A549 (cell line): ENCODE measurements at regions not wholly inside any gene's neighbourhood (a gene's known extent, or its start where the extent isn't known, plus 50 kb on each side); places are given as distances from the start of the nearest gene placed in this dataset.

ENCODE experiments used
- ATAC-seq, 2 experiments: fragments of 200-7000 bp in 1 of 2; fragments of >200 bp in 1 of 2; cut with Nextera tagmentation in 1 of 2; cut with Tn5 transposase in 1 of 2; 3 replicates each; pipeline versions ENCODE4 v1.8.0 to v1.9.1; 2018 to 2020; ENCODE audit warnings: mild to moderate bottlenecking in 1 of 2, moderate library complexity in 1 of 2
- CTCF ChIA-PET: fragments of 300-600 bp; sonication (Branson Sonifier 250); formaldehyde crosslinking; extraction: SDS; loops from one replicate; lab custom pipeline; 2021; ENCODE audit warnings: antibody characterized with exemption, inconsistent platforms; lab: Yijun Ruan, JAX
- POLR2A ChIA-PET: fragments of 350-600 bp; formaldehyde crosslinking; extraction: SDS; loops from one replicate; lab custom pipeline; 2021; ENCODE audit warnings: antibody characterized with exemption, inconsistent platforms; lab: Yijun Ruan, JAX
- DNase-seq, 2 experiments: peaks; one replicate each; pipeline versions ENCODE4 v3.0.0 to v3.0.0-alpha.2; 2011 to 2016; ENCODE audit warnings: low read depth in 1 of 2, low spot score in 1 of 2
- FAIRE-seq: peaks from 2 replicates; lab custom pipeline; 2011; peaks lifted over from hg19 to GRCh38; lab: Jason Lieb, UNC
- H3K27ac ChIP-seq, 2 experiments: fragments of >200 bp; sonication (Bioruptor Twin); formaldehyde crosslinking; 3 replicates each; pipeline ENCODE4 v1.5.1; 2016 to 2017
- H3K4me1 ChIP-seq: fragments of >200 bp; sonication (Bioruptor Twin); formaldehyde crosslinking; 3 replicates; pipeline ENCODE4 v1.6.1; 2016
- H3K4me2 ChIP-seq: fragments of >200 bp; sonication (Bioruptor Twin); formaldehyde crosslinking; 3 replicates; pipeline ENCODE4 v1.6.1; 2016
- H3K4me3 ChIP-seq: fragments of >200 bp; sonication (Bioruptor Twin); formaldehyde crosslinking; 3 replicates; pipeline ENCODE4 v1.5.1; 2016
- H3K9me3 ChIP-seq: fragments of >200 bp; sonication (Bioruptor Twin); formaldehyde crosslinking; 3 replicates; pipeline ENCODE4 v1.6.1; 2016
- CBX2 ChIP-seq: fragments of 200-600 bp; sonication (generic); IDR thresholded peaks from 2 replicates; pipeline ENCODE4 v1.6.1; 2016; ENCODE audit warnings: low read depth, mild to moderate bottlenecking, borderline replicate concordance
- CEBPB ChIP-seq, 2 experiments: fragments of >200 bp in 1 of 2; sonication (Bioruptor Twin) in 1 of 2; formaldehyde crosslinking in 1 of 2; IDR thresholded peaks; 2 replicates each; pipeline ENCODE4 v1.6.1; 2012 to 2016
- CHD4 ChIP-seq: fragments of 200-600 bp; sonication (generic); IDR thresholded peaks from 2 replicates; pipeline ENCODE4 v1.6.1; 2016; ENCODE audit warnings: antibody characterized with exemption, mild to moderate bottlenecking, borderline replicate concordance
- CTCF ChIP-seq: fragments of >200 bp; sonication (Bioruptor Twin); formaldehyde crosslinking; IDR thresholded peaks from 3 replicates; pipeline ENCODE4 v1.5.1; 2016
- FOXS1 ChIP-seq: fragments of 250-450 bp; sonication (Bioruptor Pico); IDR thresholded peaks from 2 replicates; pipeline ENCODE4 v1.5.0; 2020; ENCODE audit warnings: mild to moderate bottlenecking, moderate library complexity
- HOXB5 ChIP-seq: fragments of 250-450 bp; sonication (Bioruptor Pico); IDR thresholded peaks from 2 replicates; pipeline ENCODE4 v1.5.0; 2020; ENCODE audit warnings: mild to moderate bottlenecking, moderate library complexity
- JUNB ChIP-seq: fragments of >200 bp; sonication (Bioruptor Twin); formaldehyde crosslinking; IDR thresholded peaks from 2 replicates; pipeline ENCODE4 v1.6.1; 2016
- NR3C1 ChIP-seq: fragments of >200 bp; sonication (Bioruptor Twin); formaldehyde crosslinking; IDR thresholded peaks from 3 replicates; pipeline ENCODE4 v1.6.1; 2017
- PHF8 ChIP-seq: fragments of 200-600 bp; sonication (generic); IDR thresholded peaks from 2 replicates; pipeline ENCODE4 v1.6.1; 2016; ENCODE audit warnings: low read depth, mild to moderate bottlenecking, antibody characterized with exemption, moderate library complexity, borderline replicate concordance
- POLR2A ChIP-seq: IDR thresholded peaks from 2 replicates; pipeline ENCODE4 v1.6.1; 2012; ENCODE audit warnings: mild to moderate bottlenecking, low read length
- POLR2AphosphoS2 ChIP-seq: conservative IDR thresholded peaks from 2 replicates; pipeline ENCODE4 v1.6.1; 2012; ENCODE audit warnings: low read length, improper control_type of control experiment, inconsistent platforms
- RARB ChIP-seq: fragments of 250-450 bp; sonication (Bioruptor Pico); IDR thresholded peaks from 2 replicates; pipeline ENCODE4 v1.8.0; 2021; ENCODE audit warnings: mild to moderate bottlenecking, moderate library complexity
- RCOR1 ChIP-seq: fragments of 150-350 bp; IDR thresholded peaks from 2 replicates; pipeline ENCODE4 v1.6.1; 2014; ENCODE audit warnings: antibody characterized with exemption, low read length, low read depth
- RNF2 ChIP-seq: fragments of 200-600 bp; sonication (generic); IDR thresholded peaks from 2 replicates; pipeline ENCODE4 v1.6.1; 2016; ENCODE audit warnings: low read depth, mild to moderate bottlenecking, antibody characterized with exemption, moderate library complexity, borderline replicate concordance
- SREBF2 ChIP-seq: fragments of 450-650 bp; IDR thresholded peaks from 2 replicates; pipeline ENCODE4 v1.6.1; 2014; ENCODE audit warnings: mild to moderate bottlenecking, moderate library complexity
- TFCP2L1 ChIP-seq: fragments of 250-450 bp; sonication (Bioruptor Pico); IDR thresholded peaks from 2 replicates; pipeline ENCODE4 v1.5.0; 2021; ENCODE audit warnings: mild to moderate bottlenecking
- ZFP36 ChIP-seq: fragments of 450-650 bp; IDR thresholded peaks from 2 replicates; pipeline ENCODE4 v1.6.1; 2014; ENCODE audit warnings: borderline replicate concordance; ENCODE audit not compliant: partially characterized antibody
- ZSCAN20 ChIP-seq: fragments of 250-450 bp; sonication (Bioruptor Pico); IDR thresholded peaks from 2 replicates; pipeline ENCODE4 v1.8.0; 2022; ENCODE audit warnings: mild to moderate bottlenecking, moderate library complexity
- WGBS: methylation state at CpG from one replicate; pipeline ENCODE4 v1.1.6; 2017; ENCODE audit errors: missing lambda C conversion rate; 5-methylcytosine and 5-hydroxymethylcytosine counted together

- H3K27ac ChIP-seq, result no peak overlapping the region
- ATAC-seq (no peak), DNase-seq (no peak), FAIRE-seq (no peak)
- H3K4me1 ChIP-seq, result no peaks in the 10 kb centered on the region
- TF ChIP-seq NR3C1, result no peak
- TF ChIP-seq ZSCAN20 (CRISPR knock-in tag), result no peak
- TF ChIP-seq RCOR1, result no peak
- no peak for TF ChIP-seq POLR2A
- TF ChIP-seq ZFP36, result no peak
- no peak for TF ChIP-seq RARB (CRISPR knock-in tag)
- no peak for TF ChIP-seq FOXS1 (CRISPR knock-in tag)
- TF ChIP-seq TFCP2L1 (CRISPR knock-in tag), result no peak
- no peak for TF ChIP-seq JUNB
- TF ChIP-seq CTCF, result no peak
- no peak for TF ChIP-seq RNF2
- CTCF ChIA-PET, result no interaction called here
- no peak overlapping the region for H3K4me2 ChIP-seq
- WGBS, result 4% methylated on average over 1 of the region's 1 CpG
- H3K9me3 ChIP-seq, result no peaks in the 10 kb centered on the region
- POLR2A ChIA-PET, result no interaction called here
- H3K4me3 ChIP-seq, result no peak overlapping the region
Observed at GRCh38 chr16:26526633-26527032, 540.1 kb upstream of the C16orf82 start.

- FAIRE-seq, result no peak
- no peak overlapping the region for H3K27ac ChIP-seq
- H3K4me1 ChIP-seq, result no peaks in the 10 kb centered on the region
- H3K9me3 ChIP-seq, result no peaks in the 10 kb centered on the region
- H3K4me3 ChIP-seq, result no peak overlapping the region
- TF ChIP-seq PHF8, result no peak
- no peak for TF ChIP-seq CHD4
- no peak for TF ChIP-seq CEBPB (IDR thresholded peaks at IDR 0.05)
- no peak for TF ChIP-seq CTCF
- TF ChIP-seq CBX2, result no peak
- no peak for TF ChIP-seq SREBF2
- no peak for TF ChIP-seq POLR2AphosphoS2
- TF ChIP-seq HOXB5 (CRISPR knock-in tag), result no peak
- no peak for TF ChIP-seq ZFP36
- TF ChIP-seq, all 56 proteins: peak for 0
- ChIA-PET POLR2A (no interaction called here), CTCF (interaction anchor here (0.8 kb wide), 1 partner anchor 9 kb away, joined by 3 read pairs; no protein-coding TSS in a partner anchor)
- no peak for ATAC-seq
- no peak overlapping the region for H3K4me2 ChIP-seq
- 18% methylated on average over 6 of the region's 6 CpGs for WGBS
- DNase-seq, result no peak
Observed at GRCh38 chr16:26530584-26531289, 536.0 kb upstream of the C16orf82 start.

- CTCF ChIA-PET, result interaction anchor here (0.8 kb wide), 1 partner anchor 10 kb away, joined by 3 read pairs; no protein-coding TSS in a partner anchor
- no peaks in the 10 kb centered on the region for H3K9me3 ChIP-seq
- DNase-seq (no peak), ATAC-seq (no peak), FAIRE-seq (no peak)
- H3K4me3 ChIP-seq, result no peak overlapping the region
- WGBS, result 3% methylated on average over 4 of the region's 4 CpGs
- TF ChIP-seq JUNB (no peak), CTCF (no peak)
- H3K27ac ChIP-seq, result no peak overlapping the region
- POLR2A ChIA-PET, result no interaction called here
- H3K4me2 ChIP-seq, result no peak overlapping the region
- no peaks in the 10 kb centered on the region for H3K4me1 ChIP-seq
Observed at GRCh38 chr16:26531290-26531730, 535.4 kb upstream of the C16orf82 start.
